Stimulated activated CD4-positive, alpha-beta T cell treated with anti-CD3 and anti-CD28 coated beads, Interleukin-4, amount 100 ng/mL, for 24 hours (primary cell): ENCODE measurements at regions not wholly inside any gene's neighbourhood (a gene's known extent, or its start where the extent isn't known, plus 50 kb on each side); places are given as distances from the start of the nearest gene placed in this dataset.

Experiments
- DNase-seq: peaks from one replicate; pipeline ENCODE4 v3.0.0-alpha.2; 2020

- DNase-seq: no peak
These were observed 88.0 kb downstream of the XCL2 start for GRCh38 chr1:168455764-168456163.

GRCh38 chr1:168454211-168454815 lies 89.5 kb downstream of the XCL2 start:
- DNase-seq: no peak

DNA sequence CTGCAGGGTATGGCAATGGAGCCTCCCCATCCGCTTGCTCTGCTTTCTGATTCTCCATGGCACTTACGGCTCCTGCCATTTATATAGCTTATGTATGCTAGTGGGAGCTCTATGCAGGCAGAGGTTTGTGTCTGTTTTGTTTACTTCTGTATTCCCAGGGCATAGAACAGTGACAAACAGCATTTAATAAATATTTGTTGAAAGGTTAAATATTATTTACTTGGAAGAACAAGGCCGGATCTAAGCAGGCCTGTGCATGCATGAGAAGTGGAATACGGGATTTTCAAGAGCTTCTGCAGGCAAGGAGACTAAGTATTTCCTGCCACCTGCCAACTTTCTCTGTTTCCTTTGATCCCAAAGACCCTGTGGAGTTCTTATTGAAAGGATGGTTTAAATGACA lies 90.7 kb downstream of the XCL2 start:
- DNase-seq: no peak

- no peak for DNase-seq
These were observed 91.5 kb downstream of the XCL2 start for GRCh38 chr1:168452329-168452728.

GRCh38 chr1:168447871-168448270 lies 95.9 kb downstream of the XCL2 start:
- DNase-seq: no peak

- DNase-seq: no peak
These were observed 97.7 kb downstream of the XCL2 start for GRCh38 chr1:168446081-168446480.

DNA sequence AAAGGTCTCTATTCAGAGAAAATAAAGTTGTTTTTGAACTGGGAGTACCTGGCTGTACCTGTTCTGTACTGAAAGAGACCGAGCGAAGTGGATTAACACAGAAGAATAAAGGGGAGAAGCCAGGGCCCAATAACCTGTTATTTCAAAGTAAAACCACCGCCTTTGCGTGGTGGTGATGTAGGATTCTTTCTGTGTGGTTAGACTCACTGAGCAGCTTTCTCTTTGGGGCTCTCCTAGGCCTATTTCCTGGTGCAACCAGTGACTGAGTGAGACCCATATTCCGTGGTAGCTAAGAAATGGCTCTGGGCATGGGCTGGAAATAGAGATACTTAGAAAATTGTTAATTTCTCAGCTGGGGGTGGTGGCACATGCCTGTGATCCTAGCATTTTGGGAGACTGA lies 99.9 kb downstream of the XCL2 start:
- no peak for DNase-seq

DNA sequence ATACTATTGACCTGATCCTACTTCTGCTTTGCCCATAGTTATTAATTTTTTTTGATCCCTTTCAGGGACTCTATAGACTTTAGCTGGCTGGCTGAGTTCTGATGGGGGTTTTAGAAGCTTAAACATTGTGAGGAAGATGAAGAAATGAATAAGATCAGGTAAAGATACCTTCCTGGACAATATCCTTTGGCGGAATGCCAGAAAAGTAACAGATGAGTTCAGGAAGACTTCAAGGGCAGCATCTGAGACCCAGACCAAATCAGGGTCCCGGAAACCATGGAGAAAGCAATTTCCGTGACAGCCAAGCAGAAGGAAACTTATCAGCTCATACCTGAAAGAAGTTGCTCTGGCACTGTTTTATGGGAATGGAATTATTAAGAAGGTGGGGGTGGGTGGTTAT lies 100.4 kb downstream of the XCL2 start:
- no peak for DNase-seq

DNA sequence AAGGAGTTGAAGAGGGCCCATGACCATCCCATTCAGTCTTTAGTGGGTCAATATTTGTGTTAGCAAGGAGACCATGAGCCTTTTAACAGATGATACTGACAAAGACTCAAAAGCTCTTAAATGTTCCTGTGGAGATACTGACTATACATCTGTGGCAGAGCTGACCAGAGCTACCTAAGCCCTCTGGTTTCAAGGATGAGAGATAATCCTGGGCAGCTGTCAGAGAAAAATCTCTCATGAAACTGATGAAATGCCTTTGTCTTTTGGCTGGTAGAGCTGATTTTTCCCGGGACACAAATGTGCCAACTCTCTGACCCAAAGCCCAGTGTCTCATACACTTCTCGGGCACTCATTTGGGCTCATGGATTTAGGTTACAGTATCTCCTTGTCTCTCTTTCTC lies 100.9 kb downstream of the XCL2 start:
- no peak for DNase-seq

GRCh38 chr1:168441745-168442144 lies 102.1 kb downstream of the XCL2 start:
- DNase-seq: no peak

GRCh38 chr1:168439456-168440375 lies 104.1 kb downstream of the XCL2 start:
- peak; percentile 85 for DNase-seq

DNA sequence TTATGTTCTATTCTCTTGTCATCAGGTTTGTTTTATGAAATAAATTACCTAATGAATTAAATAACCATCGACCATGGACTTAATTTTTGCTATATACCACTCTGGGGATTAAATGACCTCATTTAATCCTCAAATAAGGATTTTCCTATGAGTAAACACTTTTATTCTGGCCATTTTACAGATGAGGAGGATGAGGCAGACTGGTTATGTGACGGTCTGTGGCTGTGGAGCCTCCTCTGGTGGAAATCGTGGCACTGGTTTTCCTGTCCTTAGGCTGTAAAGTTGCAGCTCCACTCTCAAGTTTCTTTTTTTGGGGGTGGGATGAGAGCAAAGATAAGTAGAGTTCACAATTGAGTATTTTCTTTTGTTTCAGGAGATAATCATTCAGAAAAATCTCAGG lies 105.2 kb downstream of the XCL2 start:
- no peak for DNase-seq

- DNase-seq: no peak
These were observed 106.0 kb downstream of the XCL2 start for GRCh38 chr1:168437821-168438220.

DNA sequence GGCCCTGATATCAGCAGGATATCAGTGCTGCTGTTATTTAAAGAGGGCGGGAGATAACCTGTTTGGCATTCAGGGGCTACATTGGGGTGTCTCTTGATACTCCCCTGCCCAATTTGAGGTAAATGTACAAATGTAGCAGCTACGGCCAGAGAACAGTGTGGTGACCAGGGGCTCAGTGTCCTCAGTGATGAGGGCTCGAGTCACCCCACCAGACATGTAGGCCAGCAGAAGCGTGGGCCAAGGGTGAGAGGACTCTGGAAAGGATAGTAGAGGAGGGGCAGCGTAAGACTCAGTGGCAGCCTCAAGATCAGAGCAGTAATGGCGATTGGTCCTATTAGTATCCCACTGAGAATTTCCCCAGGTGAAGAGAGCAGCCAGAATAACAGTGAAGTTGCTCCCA lies 108.4 kb downstream of the XCL2 start:
- DNase-seq: no peak

- DNase-seq: no peak
These were observed 110.6 kb downstream of the XCL2 start for GRCh38 chr1:168433238-168433637.

- DNase-seq: no peak
These were observed 111.9 kb downstream of the XCL2 start for GRCh38 chr1:168431882-168432281.

DNA sequence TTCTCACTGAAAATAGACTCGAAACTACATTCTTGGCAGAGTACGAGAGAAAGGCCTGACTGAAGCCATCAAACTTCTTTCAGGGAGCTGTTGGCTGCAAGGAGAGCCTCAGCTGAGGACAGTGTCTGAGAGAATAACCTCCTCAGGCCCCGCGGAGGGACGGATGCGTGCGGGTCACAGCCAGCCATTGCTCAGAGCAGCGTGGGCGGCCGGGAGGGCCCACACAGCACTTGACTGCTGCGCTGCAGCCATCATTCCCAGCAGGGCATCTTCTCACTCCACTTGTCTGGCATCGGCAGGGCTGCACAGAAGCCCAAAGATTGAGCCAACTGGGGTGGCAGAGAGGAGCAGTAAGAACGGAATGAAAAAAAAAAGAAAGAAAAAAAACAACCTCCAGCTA lies 113.5 kb downstream of the XCL2 start:
- no peak for DNase-seq

DNA sequence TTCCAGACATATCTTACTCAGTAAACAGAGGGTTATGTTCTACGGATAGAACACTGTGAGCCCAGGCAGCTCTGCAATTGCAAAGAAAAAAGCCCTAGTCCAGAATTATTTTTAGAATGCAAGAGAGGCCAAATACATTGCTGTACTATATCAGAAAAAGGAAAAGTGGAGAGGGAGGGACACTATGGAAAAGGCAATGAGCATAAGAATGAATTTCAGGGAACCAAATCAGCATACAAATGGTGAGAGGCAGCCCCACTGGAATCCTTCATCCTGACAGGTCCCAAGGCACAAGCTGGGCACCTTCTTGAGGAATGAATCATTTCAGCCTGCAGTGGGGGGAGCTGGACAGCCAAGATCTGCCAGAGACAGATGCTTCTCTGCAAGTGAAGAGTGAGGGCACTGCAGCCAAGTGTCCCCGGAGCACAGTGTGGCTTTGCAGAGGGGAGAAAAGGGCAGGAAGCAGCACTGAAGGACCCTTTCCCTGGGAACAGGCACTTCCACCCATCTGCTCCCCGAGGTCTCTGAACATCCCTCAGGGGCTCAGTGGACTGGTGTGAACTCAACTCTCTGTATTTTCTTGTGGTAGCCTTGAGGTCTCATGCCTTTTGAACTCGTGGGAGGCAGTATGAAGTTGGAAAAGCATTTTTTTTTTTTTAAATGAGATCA lies 115.6 kb downstream of the XCL2 start:
- DNase-seq: no peak

DNA sequence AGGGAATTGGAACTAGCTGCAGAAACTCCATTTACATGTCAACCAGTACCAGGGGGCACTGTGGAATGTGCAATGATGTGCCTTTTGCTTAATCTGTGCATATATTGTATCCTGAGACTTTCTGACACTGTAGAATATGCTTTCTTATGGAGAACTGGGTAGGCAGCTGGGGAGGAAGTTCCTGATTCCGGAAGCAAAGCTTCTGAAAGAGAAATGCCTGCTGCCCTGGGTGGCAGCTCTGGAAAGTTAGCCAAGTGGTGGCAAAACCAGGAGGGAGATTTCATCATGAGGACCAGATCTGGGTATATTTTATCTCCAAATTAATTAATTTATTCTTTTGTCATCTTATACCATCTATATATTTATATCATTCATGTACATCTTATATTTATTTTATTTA lies 116.7 kb downstream of the XCL2 start:
- no peak for DNase-seq

GRCh38 chr1:168424281-168424680 lies 119.5 kb downstream of the XCL2 start:
- DNase-seq: no peak

GRCh38 chr1:168422203-168422847 lies 121.5 kb downstream of the XCL2 start:
- DNase-seq: no peak

GRCh38 chr1:168421399-168422004 lies 122.3 kb downstream of the XCL2 start:
- DNase-seq: peak; percentile 30

- no peak for DNase-seq
These were observed 123.6 kb downstream of the XCL2 start for GRCh38 chr1:168420177-168420576.
